CD4-positive, alpha-beta T cell (primary cell): ENCODE measurements at regions not wholly inside any gene's neighbourhood (a gene's known extent, or its start where the extent isn't known, plus 50 kb on each side); places are given as distances from the start of the nearest gene placed in this dataset.

Source experiments
- ATAC-seq: fragments of 200-7000 bp; cut with Tn5 transposase; one replicate; pipeline ENCODE4 v1.10.0; 2022; ENCODE audit warnings: mild to moderate bottlenecking; ENCODE audit not compliant: poor library complexity
- CTCF ChIA-PET: fragments of 350-600 bp; sonication (Branson Sonifier 250); formaldehyde crosslinking; loops from one replicate; lab custom pipeline; 2021; ENCODE audit warnings: antibody characterized with exemption, inconsistent platforms; lab: Charles Lee
- POLR2A ChIA-PET: fragments of 350-600 bp; sonication (Branson Sonifier 250); formaldehyde crosslinking; loops from one replicate; lab custom pipeline; 2021; ENCODE audit warnings: antibody characterized with exemption, inconsistent platforms; lab: Charles Lee
- DNase-seq, 14 experiments: peaks; one replicate each; pipeline ENCODE4 v3.0.0-alpha.2; 2013 to 2020; ENCODE audit warnings: mixed read lengths in 2 of 14
- H3K27ac ChIP-seq, 2 donors: one replicate each; pipeline versions ENCODE4 v1.5.1 to v1.7.0; 2013; ENCODE audit warnings: low read length in 2 of 2, low read depth in 1 of 2, mild to moderate bottlenecking in 1 of 2
- H3K27me3 ChIP-seq, 2 experiments: 1 replicate in 1 of 2; 2 replicates in 1 of 2; pipeline versions ENCODE4 v1.6.1 to v1.7.0; 2013; ENCODE audit warnings: low read length in 2 of 2, control low read depth in 1 of 2, mild to moderate bottlenecking in 1 of 2, moderate library complexity in 1 of 2; ENCODE audit not compliant: insufficient read depth in 2 of 2, control insufficient read depth in 1 of 2
- H3K36me3 ChIP-seq: one replicate; pipeline ENCODE4 v1.6.1; 2013; ENCODE audit warnings: low read length, control low read depth; ENCODE audit not compliant: insufficient read depth
- H3K4me1 ChIP-seq: one replicate; pipeline ENCODE4 v1.6.1; 2013; ENCODE audit warnings: low read length, control low read depth; ENCODE audit not compliant: insufficient read depth
- H3K4me3 ChIP-seq: one replicate; pipeline ENCODE4 v1.5.1; 2013; ENCODE audit warnings: mild to moderate bottlenecking, low read length, moderate library complexity
- H3K9me3 ChIP-seq, 2 experiments: 1 replicate in 1 of 2; 2 replicates in 1 of 2; pipeline versions ENCODE4 v1.6.1 to v1.7.0; 2013; ENCODE audit warnings: low read length in 2 of 2, mild to moderate bottlenecking in 2 of 2, control low read depth in 1 of 2, moderate library complexity in 1 of 2; ENCODE audit not compliant: control insufficient read depth in 1 of 2, insufficient read depth in 1 of 2
- H3K27ac Mint-ChIP-seq: one replicate; pipeline ENCODE4 v1.8.0; 2020; ENCODE audit warnings: mixed read lengths
- H3K27me3 Mint-ChIP-seq: one replicate; pipeline ENCODE4 v1.8.0; 2021; ENCODE audit warnings: mixed read lengths
- H3K36me3 Mint-ChIP-seq: one replicate; pipeline ENCODE4 v1.8.0; 2021; ENCODE audit warnings: low read depth, mixed read lengths
- H3K4me1 Mint-ChIP-seq: one replicate; pipeline ENCODE4 v1.8.0; 2021; ENCODE audit warnings: low read depth, mixed read lengths
- H3K4me3 Mint-ChIP-seq: one replicate; pipeline ENCODE4 v1.8.0; 2020; ENCODE audit warnings: mild to moderate bottlenecking, mixed read lengths
- H3K9me3 Mint-ChIP-seq: one replicate; pipeline ENCODE4 v1.8.0; 2020; ENCODE audit warnings: mixed read lengths
- intact Hi-C, 2 experiments: fragments of 100-400 bp; cut with DNase I in 1 of 2; cut with micrococcal nuclease in 1 of 2; formaldehyde crosslinking; loops; one replicate each; pipeline versions ENCODE4 v1.15.1 to v1.9.0; 2023 to 2025; cut with DNase I, micrococcal nuclease
- TF ChIP-seq, protein P1 (sequence below): fragments of 200-600 bp; IDR thresholded peaks from one replicate; pipeline ENCODE4 v1.8.0; 2022; ENCODE audit warnings: antibody characterized with exemption, mild to moderate bottlenecking

GRCh38 chr18:62447652-62448051 lies 75.2 kb upstream of the ZCCHC2 start:
- H3K36me3 ChIP-seq: no peaks in the 10 kb centered on the region

DNA sequence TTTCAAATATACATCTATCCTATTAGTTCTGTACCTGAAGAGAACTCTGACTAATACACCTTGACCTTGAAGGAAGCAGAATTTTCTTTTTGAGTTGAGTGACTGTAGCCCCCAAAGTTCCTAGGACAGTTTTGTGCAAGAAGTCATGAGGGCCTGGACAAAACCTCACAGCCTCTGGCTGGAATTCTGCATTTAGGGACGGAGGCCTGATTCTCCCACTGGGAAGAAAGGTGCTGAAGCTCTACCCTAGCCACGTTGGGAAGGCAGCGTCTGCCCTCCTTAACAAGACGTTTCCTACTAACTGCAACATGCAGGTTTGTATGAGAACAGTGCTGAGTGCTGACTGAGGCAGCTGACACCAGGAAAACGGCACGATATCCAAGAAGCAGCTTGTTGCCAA lies 74.4 kb upstream of the ZCCHC2 start:
- no peaks in the 10 kb centered on the region for H3K9me3 Mint-ChIP-seq
- CTCF ChIA-PET: interaction anchor here (1.2 kb wide), 1 partner anchor 136 kb away, joined by 5 read pairs; no protein-coding TSS in a partner anchor
- TF ChIP-seq, protein P1, sequence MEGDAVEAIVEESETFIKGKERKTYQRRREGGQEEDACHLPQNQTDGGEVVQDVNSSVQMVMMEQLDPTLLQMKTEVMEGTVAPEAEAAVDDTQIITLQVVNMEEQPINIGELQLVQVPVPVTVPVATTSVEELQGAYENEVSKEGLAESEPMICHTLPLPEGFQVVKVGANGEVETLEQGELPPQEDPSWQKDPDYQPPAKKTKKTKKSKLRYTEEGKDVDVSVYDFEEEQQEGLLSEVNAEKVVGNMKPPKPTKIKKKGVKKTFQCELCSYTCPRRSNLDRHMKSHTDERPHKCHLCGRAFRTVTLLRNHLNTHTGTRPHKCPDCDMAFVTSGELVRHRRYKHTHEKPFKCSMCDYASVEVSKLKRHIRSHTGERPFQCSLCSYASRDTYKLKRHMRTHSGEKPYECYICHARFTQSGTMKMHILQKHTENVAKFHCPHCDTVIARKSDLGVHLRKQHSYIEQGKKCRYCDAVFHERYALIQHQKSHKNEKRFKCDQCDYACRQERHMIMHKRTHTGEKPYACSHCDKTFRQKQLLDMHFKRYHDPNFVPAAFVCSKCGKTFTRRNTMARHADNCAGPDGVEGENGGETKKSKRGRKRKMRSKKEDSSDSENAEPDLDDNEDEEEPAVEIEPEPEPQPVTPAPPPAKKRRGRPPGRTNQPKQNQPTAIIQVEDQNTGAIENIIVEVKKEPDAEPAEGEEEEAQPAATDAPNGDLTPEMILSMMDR: no peak
- H3K27ac Mint-ChIP-seq: no peak overlapping the region
- Histone ChIP-seq H3K27ac (no peak overlapping the region), H3K9me3 (no peaks in the 10 kb centered on the region), H3K36me3 (no peaks in the 10 kb centered on the region), H3K27me3 (peaks cover 0 to 2% of the 10 kb centered on the region in 2 experiments), H3K4me3 (no peak overlapping the region), H3K4me1 (peaks cover 8% of the 10 kb centered on the region)
- intact Hi-C loops: no loop called here
- H3K4me1 Mint-ChIP-seq: no peaks in the 10 kb centered on the region
- no peaks in the 10 kb centered on the region for H3K27me3 Mint-ChIP-seq
- ATAC-seq (no peak), DNase-seq (no peak)
- H3K36me3 Mint-ChIP-seq: no peaks in the 10 kb centered on the region
- no peak overlapping the region for H3K4me3 Mint-ChIP-seq
- POLR2A ChIA-PET: no interaction called here

More at GRCh38 chr18:62447652-62448051, 75.2 kb upstream of the ZCCHC2 start:
- TF ChIP-seq, protein P1: no peak
- no peak overlapping the region for H3K4me3 Mint-ChIP-seq
- H3K27me3 ChIP-seq: no peaks in the 10 kb centered on the region
- H3K9me3 Mint-ChIP-seq: no peaks in the 10 kb centered on the region
- CTCF ChIA-PET: interaction anchor here (1.2 kb wide), 1 partner anchor 137 kb away, joined by 5 read pairs; no protein-coding TSS in a partner anchor
- intact Hi-C loops: no loop called here
- no peak overlapping the region for H3K4me3 ChIP-seq
- H3K4me1 ChIP-seq: peaks cover 5% of the 10 kb centered on the region
- no peaks in the 10 kb centered on the region for H3K4me1 Mint-ChIP-seq
- H3K27me3 Mint-ChIP-seq: no peaks in the 10 kb centered on the region
- no peak overlapping the region for H3K27ac Mint-ChIP-seq
- no peaks in the 10 kb centered on the region for H3K9me3 ChIP-seq
- POLR2A ChIA-PET: interaction anchor here (1.0 kb wide), 1 partner anchor 75 kb away, joined by 3 read pairs; the partner anchor contains the start of gene ZCCHC2
- no peak for ATAC-seq
- no peaks in the 10 kb centered on the region for H3K36me3 Mint-ChIP-seq
- DNase-seq: peak in 2 of 14 experiments; percentile 14 to 24
- no peak overlapping the region for H3K27ac ChIP-seq

GRCh38 chr18:62449490-62450104 lies 73.2 kb upstream of the ZCCHC2 start:
- DNase-seq (no peak), ATAC-seq (no peak)
- H3K27ac ChIP-seq: no peak overlapping the region
- TF ChIP-seq, protein P1: no peak
- Mint-ChIP-seq H3K27ac (no peak overlapping the region), H3K27me3 (peaks cover 7% of the 10 kb centered on the region), H3K9me3 (no peaks in the 10 kb centered on the region), H3K4me1 (no peaks in the 10 kb centered on the region), H3K36me3 (no peaks in the 10 kb centered on the region), H3K4me3 (no peak overlapping the region)
- intact Hi-C loops: no loop called here
- no peak overlapping the region for H3K4me3 ChIP-seq
- H3K9me3 ChIP-seq: no peaks in the 10 kb centered on the region
- H3K4me1 ChIP-seq: peaks cover 8% of the 10 kb centered on the region
- H3K27me3 ChIP-seq: peaks cover 0 to 3% of the 10 kb centered on the region in 2 experiments
- POLR2A ChIA-PET: no interaction called here
- H3K36me3 ChIP-seq: no peaks in the 10 kb centered on the region
- CTCF ChIA-PET: no interaction called here
